HG03045 (cell line): ENCODE measurements at regions not wholly inside any gene's neighbourhood (a gene's known extent, or its start where the extent isn't known, plus 50 kb on each side); places are given as distances from the start of the nearest gene placed in this dataset.
"Not testable (repeated sequence)": the region's sequence is repeated elsewhere in the genome, so short reads cannot be mapped to it uniquely, and the experiment has no call there.

Experiments
- ATAC-seq: cut with Tn5 transposase; IDR thresholded peaks from one replicate; pipeline ENCODE4 v1.9.1; 2021; ENCODE audit warnings: mild to moderate bottlenecking, moderate library complexity; ENCODE audit not compliant: unreplicated experiment

GRCh38 chr18:5024741-5025140, 172.3 kb downstream of the AKAIN1 start:
- ATAC-seq, result no peak

- ATAC-seq, result no peak
These were observed 175.5 kb downstream of the AKAIN1 start for GRCh38 chr18:5021558-5021957.

GRCh38 chr18:5015213-5015612, 181.8 kb downstream of the AKAIN1 start:
- no peak for ATAC-seq

GRCh38 chr18:5004031-5004820, 192.8 kb downstream of the AKAIN1 start:
- not testable (repeated sequence) for ATAC-seq

GRCh38 chr18:4994710-4995109, 202.3 kb downstream of the AKAIN1 start:
- no peak for ATAC-seq

GRCh38 chr18:4987452-4988405, 209.3 kb downstream of the AKAIN1 start:
- no peak for ATAC-seq

DNA sequence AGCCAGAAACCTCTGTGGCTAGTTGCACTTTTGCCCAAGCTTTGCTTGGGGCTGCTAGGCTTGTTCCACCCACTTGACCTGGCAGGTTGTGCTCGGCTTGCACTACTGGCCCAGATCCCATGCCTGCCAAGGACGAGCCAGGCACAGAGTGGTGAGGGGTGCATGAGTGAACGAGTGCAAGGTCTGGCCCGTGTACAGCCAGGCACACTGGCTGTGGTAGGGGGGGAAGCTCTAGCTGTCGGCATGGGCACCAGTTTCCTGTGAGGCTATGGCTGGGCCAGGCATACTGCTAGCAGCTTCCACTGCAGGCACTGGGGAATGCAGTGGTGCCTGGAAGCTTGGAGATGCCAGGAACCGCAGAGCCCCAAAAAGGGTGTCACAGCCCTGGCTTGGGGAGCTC, 210.4 kb downstream of the AKAIN1 start:
- ATAC-seq, result no peak

DNA sequence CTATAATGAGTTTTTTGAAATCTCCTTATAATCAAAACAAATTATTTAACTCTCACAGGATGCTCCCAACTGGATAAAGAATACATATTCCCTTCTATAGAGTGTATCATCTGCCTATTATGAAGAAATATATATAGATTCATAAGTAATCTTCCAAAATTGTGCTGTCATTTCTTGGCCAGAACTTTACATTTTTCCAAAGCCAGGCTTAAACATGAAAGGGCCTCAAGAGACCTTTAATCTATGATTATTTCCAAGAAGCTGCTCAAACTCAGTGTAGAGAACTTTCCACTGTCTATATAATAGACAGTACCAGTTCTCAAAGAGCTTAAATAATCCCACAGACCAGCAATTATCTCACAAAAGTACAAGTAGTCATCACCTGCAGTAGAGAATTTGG, 211.0 kb downstream of the AKAIN1 start:
- ATAC-seq, result no peak

GRCh38 chr18:4961121-4961909, 235.7 kb downstream of the AKAIN1 start:
- no peak for ATAC-seq

DNA sequence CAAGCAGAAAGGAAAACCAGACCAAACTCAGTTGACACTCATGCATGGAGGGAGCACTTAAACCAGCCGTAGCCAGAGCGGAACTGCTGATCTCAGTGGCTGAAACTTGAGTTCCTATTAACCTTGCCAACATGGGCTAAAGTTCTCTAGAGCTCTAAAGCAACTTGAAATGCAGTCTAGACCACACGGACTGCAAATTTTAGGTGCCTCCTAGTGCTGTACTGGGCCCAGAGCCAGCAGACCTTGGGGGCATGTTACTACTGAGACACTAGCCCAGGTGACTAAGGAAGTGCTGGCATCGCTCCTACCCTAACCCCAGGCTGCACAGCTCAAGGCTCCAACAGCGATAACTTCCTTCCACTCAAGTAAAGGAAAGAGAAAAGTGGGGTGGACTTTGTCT, 236.5 kb downstream of the AKAIN1 start:
- no peak for ATAC-seq

DNA sequence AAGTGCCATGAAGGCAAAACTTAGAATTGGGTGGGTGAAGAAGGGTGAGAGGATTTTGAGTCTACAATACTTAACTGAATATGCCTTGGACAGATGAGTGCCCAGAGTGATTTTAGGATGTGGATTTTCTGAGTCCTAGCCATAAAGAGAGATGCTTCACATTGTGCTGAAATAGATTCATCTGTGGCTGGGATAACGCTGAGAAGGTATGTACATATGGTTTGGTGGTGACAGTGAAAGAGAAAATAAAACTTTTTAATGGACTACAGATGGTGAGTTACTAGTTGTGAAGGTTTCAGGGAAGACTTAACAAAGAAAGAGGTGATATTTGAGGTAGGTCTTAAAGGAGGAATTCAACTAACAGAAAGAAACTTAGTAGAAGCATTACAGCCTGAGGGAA, 265.8 kb downstream of the AKAIN1 start:
- no peak for ATAC-seq

GRCh38 chr18:4921548-4921947, 275.5 kb downstream of the AKAIN1 start:
- no peak for ATAC-seq

DNA sequence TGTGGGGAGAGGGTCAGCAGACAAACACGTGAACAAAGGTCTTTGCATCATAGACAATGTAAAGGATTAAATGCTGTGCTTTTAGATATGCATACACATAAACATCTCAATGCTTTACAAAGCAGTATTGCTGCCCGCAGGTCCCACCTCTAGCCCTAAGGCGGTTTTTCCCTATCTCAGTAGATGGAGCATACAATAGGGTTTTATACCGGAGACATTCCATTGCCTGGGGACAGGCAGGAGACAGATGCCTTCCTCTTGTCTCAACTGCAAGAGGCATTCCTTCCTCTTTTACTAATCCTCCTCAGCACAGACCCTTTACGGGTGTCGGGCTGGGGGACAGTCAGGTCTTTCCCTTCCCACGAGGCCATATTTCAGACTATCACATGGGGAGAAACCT, 279.5 kb downstream of the AKAIN1 start:
- not testable (repeated sequence) for ATAC-seq

DNA sequence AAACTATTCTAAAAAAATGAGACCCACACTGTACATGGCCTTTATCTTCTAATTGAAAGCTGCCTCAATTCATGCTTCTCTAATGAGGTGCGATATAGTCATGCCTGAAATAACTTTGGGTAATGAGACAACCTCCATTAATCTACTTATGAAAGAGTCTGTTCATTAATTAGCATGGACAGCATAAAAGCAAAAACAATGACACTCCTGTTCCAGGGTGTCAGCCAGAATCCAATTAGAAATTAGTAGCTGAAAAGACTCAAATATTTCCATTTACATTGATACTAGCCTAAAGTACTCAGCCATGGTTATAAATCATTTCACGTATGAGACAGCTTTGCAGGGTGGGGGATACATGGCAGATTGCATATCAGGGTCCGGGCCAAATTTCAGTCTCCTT, 288.7 kb downstream of the AKAIN1 start:
- ATAC-seq, result no peak

DNA sequence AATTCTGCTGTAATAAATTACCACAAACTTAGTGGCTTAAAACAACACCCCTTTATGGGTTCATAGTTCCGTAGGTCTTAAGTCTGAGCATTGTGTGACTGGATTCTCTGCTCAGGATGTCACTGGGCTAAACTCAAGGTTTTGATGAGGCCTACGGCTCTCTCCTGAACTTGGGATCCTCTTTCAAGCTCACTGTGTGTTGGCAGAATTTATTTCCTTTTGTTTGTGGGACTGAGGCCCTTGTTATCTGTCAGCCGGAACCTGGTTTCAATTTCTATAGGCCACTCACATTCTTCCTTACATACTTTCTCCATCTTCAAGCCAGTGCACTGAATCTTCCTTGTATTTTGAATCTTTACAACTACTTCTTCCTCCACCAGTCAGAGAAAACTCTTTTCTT, 290.2 kb downstream of the AKAIN1 start:
- ATAC-seq, result no peak

DNA sequence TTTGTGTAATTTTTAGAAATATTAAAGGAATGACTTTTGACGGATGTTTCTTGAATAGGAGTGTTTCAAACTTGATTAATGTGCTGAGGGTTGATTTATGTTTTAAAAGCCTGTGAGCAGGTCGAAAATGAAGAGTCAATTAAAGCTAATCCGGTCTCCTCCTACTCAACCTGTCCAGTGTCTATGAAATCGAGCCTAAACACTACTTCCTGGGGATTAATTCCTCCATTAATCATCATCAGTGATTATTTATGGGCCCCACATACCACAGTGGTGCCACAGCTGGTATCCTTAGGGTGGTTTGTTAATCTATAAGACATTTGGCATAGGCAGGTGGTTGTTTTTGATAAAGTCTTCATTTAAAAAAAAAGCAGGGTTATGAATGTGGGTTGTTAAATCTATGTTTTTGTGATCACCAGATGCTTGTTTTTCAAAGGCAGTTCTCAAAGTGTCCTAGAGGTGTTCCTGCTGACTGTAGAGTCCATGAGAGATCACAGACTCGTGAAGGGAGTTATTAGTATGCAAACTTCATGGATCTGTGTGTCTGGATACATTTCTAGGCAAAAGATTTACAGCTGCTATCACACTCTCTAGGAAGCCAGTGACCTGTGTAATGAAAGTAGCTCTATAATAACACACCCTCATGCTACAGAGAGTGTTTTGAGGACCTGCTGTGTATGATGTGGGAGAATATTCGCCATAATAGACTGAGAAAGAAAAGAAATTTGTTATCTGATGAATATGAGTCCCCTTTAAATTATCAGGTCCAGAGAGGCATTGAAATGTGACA, 308.6 kb downstream of the AKAIN1 start:
- ATAC-seq, result no peak

GRCh38 chr18:4878480-4878879, 318.6 kb downstream of the AKAIN1 start:
- ATAC-seq, result no peak

- ATAC-seq, result no peak
These were observed 325.9 kb downstream of the AKAIN1 start for GRCh38 chr18:4871197-4871596.

DNA sequence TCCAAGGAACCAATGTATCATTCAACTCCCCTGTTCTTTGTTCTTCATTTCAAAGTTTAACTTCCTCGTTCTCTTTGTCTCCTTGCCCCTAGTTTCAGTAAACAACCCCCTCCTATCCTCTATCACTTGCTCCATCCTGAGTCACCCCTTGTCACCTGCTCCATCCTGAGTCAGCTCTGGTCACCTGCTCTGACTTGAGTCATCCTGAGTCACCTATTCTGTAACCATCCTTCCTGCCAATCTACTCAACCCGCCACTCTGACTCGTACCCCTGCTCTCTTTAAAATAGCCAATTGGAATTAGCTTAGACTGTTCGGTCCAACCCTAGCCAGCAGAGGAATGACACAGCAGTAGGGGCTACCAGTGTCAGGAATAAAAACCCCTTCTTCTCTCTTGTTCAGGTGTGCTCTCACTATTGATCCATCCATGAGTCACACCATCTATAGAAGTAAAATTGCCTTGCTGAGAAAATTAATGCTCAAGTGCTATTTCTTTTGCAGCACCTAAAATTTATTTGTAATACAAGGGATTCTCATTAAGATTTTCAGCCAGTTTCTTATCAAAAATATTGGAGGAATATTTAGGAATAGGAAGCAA, 326.8 kb downstream of the AKAIN1 start:
- no peak for ATAC-seq

GRCh38 chr18:4869155-4869554, 327.9 kb downstream of the AKAIN1 start:
- no peak for ATAC-seq
